HL-60/S4 (cell line): ENCODE measurements at regions not wholly inside any gene's neighbourhood (a gene's known extent, or its start where the extent isn't known, plus 50 kb on each side); places are given as distances from the start of the nearest gene placed in this dataset.
"Not testable (repeated sequence)": the region's sequence is repeated elsewhere in the genome, so short reads cannot be mapped to it uniquely, and the experiment has no call there.

Experiments
- in situ Hi-C: fragments of 300-500 bp; cut with MboI; formaldehyde crosslinking; loops from 2 replicates; pipeline ENCODE4 v1.14.3; 2022; ENCODE audit warnings: low sequenced_read_pairs

GRCh38 chr2:22185251-22185650 is 1061.5 kb downstream of the TDRD15 start:
- in situ Hi-C loops: no loop called here

- in situ Hi-C loops: not testable (repeated sequence)
These were observed 1062.6 kb downstream of the TDRD15 start for GRCh38 chr2:22186261-22186828.

GRCh38 chr2:22189893-22190480 is 1066.2 kb downstream of the TDRD15 start:
- in situ Hi-C loops: no loop called here

- in situ Hi-C loops: no loop called here
These were observed 1070.5 kb downstream of the TDRD15 start for GRCh38 chr2:22194218-22194617.

GRCh38 chr2:22196806-22197205 is 1073.0 kb downstream of the TDRD15 start:
- in situ Hi-C loops: no loop called here

GRCh38 chr2:22198381-22199283 is 1074.9 kb downstream of the TDRD15 start:
- in situ Hi-C loops: no loop called here

- in situ Hi-C loops: no loop called here
These were observed 1076.2 kb downstream of the TDRD15 start for GRCh38 chr2:22199994-22200393.

GRCh38 chr2:22209545-22209944 is 1085.8 kb downstream of the TDRD15 start:
- in situ Hi-C loops: no loop called here

GRCh38 chr2:22213237-22213636 is 1089.5 kb downstream of the TDRD15 start:
- in situ Hi-C loops: no loop called here

- in situ Hi-C loops: no loop called here
These were observed 1091.7 kb downstream of the TDRD15 start for GRCh38 chr2:22215517-22215916.

- in situ Hi-C loops: no loop called here
These were observed 1094.1 kb downstream of the TDRD15 start for GRCh38 chr2:22217881-22218280.

- in situ Hi-C loops: no loop called here
These were observed 1097.2 kb downstream of the TDRD15 start for GRCh38 chr2:22221006-22221405.

GRCh38 chr2:22238967-22239366 is 1115.2 kb downstream of the TDRD15 start:
- in situ Hi-C loops: no loop called here

- in situ Hi-C loops: no loop called here
These were observed 1123.7 kb downstream of the TDRD15 start for GRCh38 chr2:22247466-22247865.

GRCh38 chr2:22248851-22249250 is 1125.1 kb downstream of the TDRD15 start:
- in situ Hi-C loops: no loop called here

- in situ Hi-C loops: no loop called here
These were observed 1129.4 kb downstream of the TDRD15 start for GRCh38 chr2:22253171-22253570.

- in situ Hi-C loops: no loop called here
These were observed 1123.8 kb upstream of the KLHL29 start for GRCh38 chr2:22261165-22261564.

GRCh38 chr2:22270341-22270740 is 1114.6 kb upstream of the KLHL29 start:
- in situ Hi-C loops: no loop called here

GRCh38 chr2:22273853-22274252 is 1111.1 kb upstream of the KLHL29 start:
- in situ Hi-C loops: no loop called here

GRCh38 chr2:22274661-22275060 is 1110.3 kb upstream of the KLHL29 start:
- in situ Hi-C loops: no loop called here

- in situ Hi-C loops: no loop called here
These were observed 1108.3 kb upstream of the KLHL29 start for GRCh38 chr2:22276696-22277095.

GRCh38 chr2:22279541-22279940 is 1105.4 kb upstream of the KLHL29 start:
- in situ Hi-C loops: no loop called here
